Vagina (tissue), 2 donors: ENCODE measurements at regions not wholly inside any gene's neighbourhood (a gene's known extent, or its start where the extent isn't known, plus 50 kb on each side); places are given as distances from the start of the nearest gene placed in this dataset.

Experiments used
- DNase-seq, 2 donors: peaks; one replicate each; pipeline ENCODE4 v3.0.0-alpha.2; 2017; ENCODE audit errors: extremely low spot score in 2 of 2
- H3K27ac ChIP-seq: fragments of 200-600 bp; sonication (generic); one replicate; pipeline ENCODE4 v1.5.1; 2019
- H3K27me3 ChIP-seq: fragments of 200-600 bp; sonication (generic); one replicate; pipeline ENCODE4 v1.5.1; 2019
- H3K36me3 ChIP-seq, 2 donors: fragments of 200-600 bp; sonication (generic); one replicate each; pipeline ENCODE4 v1.5.1; 2017 to 2019
- H3K4me1 ChIP-seq: fragments of 200-600 bp; sonication (generic); one replicate; pipeline ENCODE4 v1.5.1; 2019
- H3K4me3 ChIP-seq, 2 donors: fragments of 200-600 bp; sonication (generic); 1 replicate in 1 of 2; 2 replicates in 1 of 2; pipeline ENCODE4 v1.5.1; 2016 to 2019
- H3K9me3 ChIP-seq: fragments of 200-600 bp; sonication (generic); one replicate; pipeline ENCODE4 v1.5.1; 2019
- CTCF ChIP-seq, 3 experiments: fragments of 450-650 bp in 2 of 3; fragments of 200-600 bp in 1 of 3; sonication (generic) in 1 of 3; IDR thresholded peaks; one replicate each; pipeline ENCODE4 v1.5.1; 2017 to 2019; ENCODE audit warnings: antibody characterized with exemption in 3 of 3, mild to moderate bottlenecking in 2 of 3, moderate library complexity in 2 of 3
- POLR2A ChIP-seq, 2 donors: fragments of 450-650 bp; IDR thresholded peaks; one replicate each; pipeline ENCODE4 v1.6.1; 2017; ENCODE audit warnings: antibody characterized with exemption in 2 of 2, mild to moderate bottlenecking in 2 of 2, moderate library complexity in 2 of 2
- POLR2AphosphoS5 ChIP-seq, 2 donors: sonication (generic); formaldehyde crosslinking; IDR thresholded peaks; one replicate each; pipeline ENCODE4 v1.9.0; 2017; ENCODE audit warnings: antibody characterized with exemption in 2 of 2, mild to moderate bottlenecking in 2 of 2, low read depth in 1 of 2; ENCODE audit not compliant: insufficient read depth in 1 of 2
- intact Hi-C: fragments of 100-400 bp; cut with DNase I; formaldehyde crosslinking; loops from one replicate; pipeline ENCODE4 v1.15.1; 2023

GRCh38 chr5:68709239-68709638 is 384.6 kb upstream of the SLC30A5 start:
- Histone ChIP-seq H3K27ac (no peak overlapping the region), H3K4me3 (no peak overlapping the region), H3K4me1 (peaks cover 14% of the 10 kb centered on the region), H3K9me3 (no peaks in the 10 kb centered on the region), H3K36me3 (no peaks in the 10 kb centered on the region), H3K27me3 (no peaks in the 10 kb centered on the region)
- intact Hi-C loops = no loop called here
- DNase-seq = no peak
- TF ChIP-seq CTCF (IDR thresholded peaks at IDR 0.05) = no peak
- TF ChIP-seq POLR2A (IDR thresholded peaks at IDR 0.05) = no peak
- TF ChIP-seq POLR2AphosphoS5 (IDR thresholded peaks at IDR 0.05; ENCODE audit: insufficient read depth in 1 of 2, low read depth in 1 of 2) = no peak

GRCh38 chr5:68710514-68710913 is 383.3 kb upstream of the SLC30A5 start:
- Histone ChIP-seq H3K4me3 (no peak overlapping the region), H3K9me3 (no peaks in the 10 kb centered on the region), H3K4me1 (peaks cover 14% of the 10 kb centered on the region), H3K36me3 (no peaks in the 10 kb centered on the region), H3K27me3 (no peaks in the 10 kb centered on the region), H3K27ac (no peak overlapping the region)
- TF ChIP-seq POLR2A (IDR thresholded peaks at IDR 0.05) (no peak), CTCF (IDR thresholded peaks at IDR 0.05) (no peak), POLR2AphosphoS5 (IDR thresholded peaks at IDR 0.05; ENCODE audit: insufficient read depth in 1 of 2, low read depth in 1 of 2) (no peak)
- no peak for DNase-seq
- intact Hi-C loops = no loop called here

GRCh38 chr5:68711293-68712200 is 382.3 kb upstream of the SLC30A5 start:
- Histone ChIP-seq H3K9me3 (no peaks in the 10 kb centered on the region), H3K4me3 (no peak overlapping the region), H3K27ac (no peak overlapping the region), H3K27me3 (no peaks in the 10 kb centered on the region), H3K4me1 (peaks cover 14% of the 10 kb centered on the region), H3K36me3 (no peaks in the 10 kb centered on the region)
- TF ChIP-seq POLR2A (IDR thresholded peaks at IDR 0.05) = no peak
- DNase-seq = no peak
- intact Hi-C loops = no loop called here

- no peak overlapping the region for H3K27ac ChIP-seq
- intact Hi-C loops = no loop called here
- TF ChIP-seq CTCF (IDR thresholded peaks at IDR 0.05) (no peak), POLR2AphosphoS5 (IDR thresholded peaks at IDR 0.05; ENCODE audit: insufficient read depth in 1 of 2, low read depth in 1 of 2) (no peak), POLR2A (IDR thresholded peaks at IDR 0.05) (no peak)
- DNase-seq = no peak
- H3K4me1 ChIP-seq = no peaks in the 10 kb centered on the region
- no peaks in the 10 kb centered on the region for H3K36me3 ChIP-seq
- H3K9me3 ChIP-seq = no peaks in the 10 kb centered on the region
- no peak overlapping the region for H3K4me3 ChIP-seq
- no peaks in the 10 kb centered on the region for H3K27me3 ChIP-seq
Observed at GRCh38 chr5:68714810-68715209, 379.0 kb upstream of the SLC30A5 start.

GRCh38 chr5:68720884-68721610 is 372.8 kb upstream of the SLC30A5 start:
- no peaks in the 10 kb centered on the region for H3K4me1 ChIP-seq
- no peaks in the 10 kb centered on the region for H3K27me3 ChIP-seq
- no peak for DNase-seq
- no peak overlapping the region for H3K4me3 ChIP-seq
- H3K36me3 ChIP-seq = no peaks in the 10 kb centered on the region
- no peaks in the 10 kb centered on the region for H3K9me3 ChIP-seq
- no peak overlapping the region for H3K27ac ChIP-seq
- intact Hi-C loops = no loop called here
- TF ChIP-seq CTCF (IDR thresholded peaks at IDR 0.05) = no peak
- no peak for TF ChIP-seq POLR2A (IDR thresholded peaks at IDR 0.05)
- no peak for TF ChIP-seq POLR2AphosphoS5 (IDR thresholded peaks at IDR 0.05; ENCODE audit: insufficient read depth in 1 of 2, low read depth in 1 of 2)
